Endothelial cell of umbilical vein (primary cell): ENCODE measurements at regions not wholly inside any gene's neighbourhood (a gene's known extent, or its start where the extent isn't known, plus 50 kb on each side); places are given as distances from the start of the nearest gene placed in this dataset.

Source experiments
- BruUV-seq: library from RNA; stranded (reverse); fragments of 400-500 nt; replicated peaks from 2 replicates; lab custom pipeline; 2021; lab: Mats Ljungman, UMichigan
- CTCF ChIA-PET: fragments of 300-600, 350-600 bp; sonication (Branson Sonifier 250); formaldehyde crosslinking; loops from one replicate; lab custom pipeline; 2021; ENCODE audit warnings: antibody characterized with exemption, inconsistent platforms; lab: Charles Lee
- POLR2A ChIA-PET: fragments of 300-600, 350-600 bp; sonication (Branson Sonifier 250); formaldehyde crosslinking; loops from one replicate; lab custom pipeline; 2021; ENCODE audit warnings: antibody characterized with exemption, inconsistent platforms; lab: Charles Lee
- DNase-seq: peaks from one replicate; pipeline ENCODE4 v3.0.0-alpha.2; 2011; ENCODE audit warnings: low read depth, low spot score
- FAIRE-seq: peaks from 2 replicates; lab custom pipeline; 2011; peaks lifted over from hg19 to GRCh38; lab: Jason Lieb, UNC
- H2AFZ ChIP-seq: 2 replicates; pipeline ENCODE4 v1.6.0; 2012; ENCODE audit warnings: low read depth, low read length, control low read depth, inconsistent platforms
- H3K27ac ChIP-seq: 2 replicates; pipeline ENCODE4 v1.5.1; 2011; ENCODE audit warnings: low read depth, mild to moderate bottlenecking, control low read depth, low read length, moderate library complexity; ENCODE audit not compliant: insufficient read depth
- H3K27me3 ChIP-seq, 2 experiments: 2 replicates each; pipeline versions ENCODE4 v1.6.0 to v1.6.1; 2011; ENCODE audit warnings: low read length in 2 of 2, mixed read lengths in 1 of 2; ENCODE audit not compliant: control insufficient read depth in 2 of 2, insufficient read depth in 2 of 2
- H3K36me3 ChIP-seq, 2 experiments: 2 replicates in 1 of 2; 3 replicates in 1 of 2; pipeline ENCODE4 v1.5.1; 2011; ENCODE audit warnings: low read length in 2 of 2, mild to moderate bottlenecking in 1 of 2, moderate library complexity in 1 of 2; ENCODE audit not compliant: control insufficient read depth in 2 of 2, insufficient read depth in 2 of 2; ENCODE audit errors: extremely low read depth in 1 of 2
- H3K4me1 ChIP-seq: 3 replicates; pipeline ENCODE4 v1.5.1; 2011; ENCODE audit warnings: mild to moderate bottlenecking, low read length; ENCODE audit not compliant: control insufficient read depth, insufficient read depth; ENCODE audit errors: extremely low read depth
- H3K4me2 ChIP-seq: 2 replicates; pipeline ENCODE4 v1.6.1; 2011; ENCODE audit warnings: low read length, control low read depth, mixed read lengths; ENCODE audit not compliant: insufficient read depth
- H3K4me3 ChIP-seq, 3 experiments: fragments of 200-600 bp in 1 of 3; sonication (generic), shearing (Covaris generic) in 1 of 3; replicated peaks in 1 of 3; 2 replicates each; pipeline ENCODE4 v1.5.1; 2011 to 2016; ENCODE audit warnings: control low read depth in 3 of 3, low read length in 3 of 3, mild to moderate bottlenecking in 2 of 3, inconsistent platforms in 1 of 3, low read depth in 1 of 3, moderate library complexity in 1 of 3; ENCODE audit not compliant: insufficient read depth in 1 of 3
- H3K79me2 ChIP-seq: 2 replicates; pipeline ENCODE4 v1.6.0; 2012; ENCODE audit warnings: low read length, inconsistent platforms; ENCODE audit not compliant: control insufficient read depth, insufficient read depth
- H3K9ac ChIP-seq: replicated peaks from 2 replicates; pipeline ENCODE3; 2011; ENCODE audit warnings: low read length, control low read depth; ENCODE audit not compliant: insufficient read depth; ENCODE audit errors: extremely low read depth
- H3K9me1 ChIP-seq: replicated peaks from 3 replicates; pipeline ENCODE4 v1.6.0; 2011; ENCODE audit warnings: mild to moderate bottlenecking, low read length; ENCODE audit not compliant: control insufficient read depth, insufficient read depth; ENCODE audit errors: extremely low read depth
- H3K9me3 ChIP-seq: replicated peaks from 2 replicates; pipeline ENCODE4 v1.5.1; 2012; ENCODE audit warnings: low read length, inconsistent platforms; ENCODE audit not compliant: control insufficient read depth, insufficient read depth
- H4K20me1 ChIP-seq: replicated peaks from 2 replicates; pipeline ENCODE3; 2011; ENCODE audit warnings: mild to moderate bottlenecking, low read length; ENCODE audit not compliant: control insufficient read depth, insufficient read depth; ENCODE audit errors: extremely low read depth
- EZH2 ChIP-seq: IDR thresholded peaks from 2 replicates; pipeline ENCODE4 v1.6.1; 2012; ENCODE audit warnings: borderline replicate concordance, low read depth, mild to moderate bottlenecking, moderate library complexity, low read length, inconsistent platforms; ENCODE audit not compliant: severe bottlenecking
- FOS ChIP-seq: IDR thresholded peaks from 2 replicates; pipeline ENCODE4 v1.6.1; 2011; ENCODE audit warnings: mild to moderate bottlenecking, low read length, moderate library complexity, borderline replicate concordance; ENCODE audit not compliant: insufficient read depth
- GATA2 ChIP-seq: IDR thresholded peaks from 2 replicates; pipeline ENCODE4 v1.7.0; 2011; ENCODE audit warnings: low read depth, mild to moderate bottlenecking, moderate library complexity, mixed read lengths, low read length; ENCODE audit not compliant: insufficient read length, insufficient read depth
- MYC ChIP-seq: IDR thresholded peaks from one replicate; pipeline ENCODE4 v1.6.1; 2011; ENCODE audit warnings: mild to moderate bottlenecking, low read depth, low read length
- POLR2A ChIP-seq: IDR thresholded peaks from 2 replicates; pipeline ENCODE4 v1.6.1; 2012; ENCODE audit warnings: low read depth, mild to moderate bottlenecking, control low read depth, low read length
- dilution Hi-C: fragments of 300-500 bp; cut with MboI; formaldehyde crosslinking; loops from one replicate; pipeline ENCODE4 v1.15.0; 2019; ENCODE audit warnings: low sequenced_read_pairs; ENCODE audit not compliant: extremely low pct_ligation_motif_present
- intact Hi-C: fragments of 100-400 bp; cut with micrococcal nuclease; formaldehyde crosslinking; loops from one replicate; pipeline ENCODE4 v1.10.0; 2022
- TF ChIP-seq, protein P1 (sequence below), 2 donors: IDR thresholded peaks; 1 replicate in 1 of 2; 2 replicates in 1 of 2; pipeline ENCODE4 v1.5.1; 2011; ENCODE audit warnings: low read length in 2 of 2, mild to moderate bottlenecking in 2 of 2, moderate library complexity in 2 of 2, control low read depth in 1 of 2, inconsistent platforms in 1 of 2, low read depth in 1 of 2; ENCODE audit not compliant: insufficient read depth in 1 of 2; ENCODE audit errors: extremely low read depth in 1 of 2

DNA sequence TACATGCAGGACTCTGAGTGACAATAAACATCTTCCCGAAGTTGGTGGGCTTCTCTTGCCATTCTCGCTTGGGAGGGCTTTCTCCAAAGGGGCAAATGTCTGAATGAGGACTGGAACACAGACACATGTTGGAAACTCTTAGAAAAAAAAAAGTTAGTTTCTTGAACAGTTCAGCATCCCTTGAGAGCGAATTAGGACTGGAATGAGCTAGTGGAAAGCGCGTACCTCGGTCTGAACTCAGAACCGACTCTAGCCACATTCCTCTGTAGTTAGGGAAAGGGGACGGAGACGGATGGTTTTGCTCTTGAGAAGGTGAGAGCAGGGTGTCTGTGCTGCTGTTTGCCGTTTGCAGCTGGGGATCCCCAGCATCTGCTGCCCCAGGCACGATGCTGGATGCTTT is 517.3 kb downstream of the TBC1D22A start:
- POLR2A ChIA-PET, result no interaction called here
- no peak overlapping the region for H3K9ac ChIP-seq
- no peak overlapping the region for H3K27ac ChIP-seq
- no peaks in the 10 kb centered on the region for H3K36me3 ChIP-seq
- CTCF ChIA-PET, result interaction anchor here (1.5 kb wide), 1 partner anchor 15 kb away, joined by 4 read pairs; no protein-coding TSS in a partner anchor
- no peaks in the 10 kb centered on the region for H3K9me3 ChIP-seq
- H3K4me1 ChIP-seq, result no peaks in the 10 kb centered on the region
- TF ChIP-seq FOS, result no peak
- TF ChIP-seq POLR2A, result no peak
- no peak for TF ChIP-seq EZH2
- TF ChIP-seq GATA2, result no peak
- no peaks in the 10 kb centered on the region for H3K79me2 ChIP-seq
- H3K27me3 ChIP-seq, result no peaks in the 10 kb centered on the region
- no peak overlapping the region for H3K4me2 ChIP-seq
- H4K20me1 ChIP-seq, result no peaks in the 10 kb centered on the region
- no peak overlapping the region for H2AFZ ChIP-seq
- DNase-seq (no peak), FAIRE-seq (no peak)
- H3K9me1 ChIP-seq, result no peaks in the 10 kb centered on the region
- BruUV-seq, result no TSS peak
- dilution Hi-C loops, result no loop called here
- intact Hi-C loops, result no loop called here
- no peak overlapping the region for H3K4me3 ChIP-seq

DNA sequence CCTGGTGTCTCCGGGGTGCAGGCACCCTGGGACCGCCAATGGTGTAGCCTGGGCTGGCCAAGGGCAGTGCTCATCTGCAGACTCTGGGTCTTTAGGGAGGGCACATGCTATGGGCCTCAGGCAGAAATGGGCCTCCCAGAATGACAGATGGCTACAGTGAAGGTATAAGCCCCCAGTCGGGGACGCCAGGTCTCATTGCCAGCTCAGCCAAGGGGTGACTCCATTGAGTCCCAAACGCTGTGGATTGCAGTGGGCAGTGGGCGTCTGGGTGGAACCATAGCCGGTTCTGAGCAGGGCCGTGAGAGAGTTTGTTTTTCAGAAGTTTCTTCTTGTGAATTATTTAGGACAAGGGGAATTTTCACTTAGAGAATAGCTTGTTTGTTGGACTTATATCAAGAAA is 516.9 kb downstream of the TBC1D22A start:
- no peak for FAIRE-seq
- no peak overlapping the region for H3K27ac ChIP-seq
- dilution Hi-C loops, result no loop called here
- no peaks in the 10 kb centered on the region for H3K9me3 ChIP-seq
- H3K27me3 ChIP-seq, result no peaks in the 10 kb centered on the region
- H2AFZ ChIP-seq, result no peak overlapping the region
- CTCF ChIA-PET, result interaction anchor here (1.5 kb wide), 1 partner anchor 16 kb away, joined by 4 read pairs; no protein-coding TSS in a partner anchor
- H4K20me1 ChIP-seq, result no peaks in the 10 kb centered on the region
- H3K9me1 ChIP-seq, result no peaks in the 10 kb centered on the region
- no peaks in the 10 kb centered on the region for H3K79me2 ChIP-seq
- H3K4me2 ChIP-seq, result no peak overlapping the region
- no peak overlapping the region for H3K9ac ChIP-seq
- no TSS peak for BruUV-seq
- DNase-seq, result no peak
- no peaks in the 10 kb centered on the region for H3K4me1 ChIP-seq
- intact Hi-C loops, result no loop called here
- TF ChIP-seq FOS (no peak), MYC (no peak), GATA2 (no peak)
- TF ChIP-seq, protein P1, sequence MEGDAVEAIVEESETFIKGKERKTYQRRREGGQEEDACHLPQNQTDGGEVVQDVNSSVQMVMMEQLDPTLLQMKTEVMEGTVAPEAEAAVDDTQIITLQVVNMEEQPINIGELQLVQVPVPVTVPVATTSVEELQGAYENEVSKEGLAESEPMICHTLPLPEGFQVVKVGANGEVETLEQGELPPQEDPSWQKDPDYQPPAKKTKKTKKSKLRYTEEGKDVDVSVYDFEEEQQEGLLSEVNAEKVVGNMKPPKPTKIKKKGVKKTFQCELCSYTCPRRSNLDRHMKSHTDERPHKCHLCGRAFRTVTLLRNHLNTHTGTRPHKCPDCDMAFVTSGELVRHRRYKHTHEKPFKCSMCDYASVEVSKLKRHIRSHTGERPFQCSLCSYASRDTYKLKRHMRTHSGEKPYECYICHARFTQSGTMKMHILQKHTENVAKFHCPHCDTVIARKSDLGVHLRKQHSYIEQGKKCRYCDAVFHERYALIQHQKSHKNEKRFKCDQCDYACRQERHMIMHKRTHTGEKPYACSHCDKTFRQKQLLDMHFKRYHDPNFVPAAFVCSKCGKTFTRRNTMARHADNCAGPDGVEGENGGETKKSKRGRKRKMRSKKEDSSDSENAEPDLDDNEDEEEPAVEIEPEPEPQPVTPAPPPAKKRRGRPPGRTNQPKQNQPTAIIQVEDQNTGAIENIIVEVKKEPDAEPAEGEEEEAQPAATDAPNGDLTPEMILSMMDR (IDR thresholded peaks at IDR 0.05; ENCODE audit: extremely low read depth in 1 of 2, insufficient read depth in 1 of 2, low read depth in 1 of 2, low read length in 2 of 2), result no peak
- POLR2A ChIA-PET, result no interaction called here
- H3K36me3 ChIP-seq, result no peaks in the 10 kb centered on the region
- H3K4me3 ChIP-seq, result no peak overlapping the region
